ENCODE measurements at regions not wholly inside any gene's neighbourhood (a gene's known extent, or its start where the extent isn't known, plus 50 kb on each side); places are given as distances from the start of the nearest gene placed in this dataset.

DNA sequence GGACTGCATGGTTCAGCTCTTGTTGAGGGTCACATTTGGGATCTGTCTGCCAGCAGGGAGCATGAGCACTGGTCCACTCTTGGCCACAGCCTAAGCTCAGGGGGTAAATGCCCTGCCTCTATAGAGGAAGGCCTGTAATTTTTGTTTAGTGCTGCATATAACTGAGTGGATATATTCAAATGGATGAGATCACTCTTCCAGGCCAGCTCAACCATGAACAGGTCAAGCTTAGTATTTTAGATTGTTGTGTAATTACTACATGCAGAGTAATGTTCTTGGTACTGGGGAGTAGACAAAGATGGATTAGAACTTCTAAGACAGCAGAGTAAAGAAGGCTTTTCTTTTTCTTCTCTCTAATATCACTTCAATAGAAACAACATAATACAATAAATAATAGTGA, 376.9 kb downstream of the GPATCH2 start:
- ATAC-seq (no peak), DNase-seq (no peak)
- Histone ChIP-seq H3K4me1 (ENCODE audit: low read depth) (no peaks in the 10 kb centered on the region), H3K4me3 (no peak overlapping the region), H3K9me3 (no peaks in the 10 kb centered on the region), H3K36me3 (ENCODE audit: low read depth) (no peaks in the 10 kb centered on the region)
- intact Hi-C loops (cut with DNase I, micrococcal nuclease), result no loop called here
- TF ChIP-seq, protein P1, sequence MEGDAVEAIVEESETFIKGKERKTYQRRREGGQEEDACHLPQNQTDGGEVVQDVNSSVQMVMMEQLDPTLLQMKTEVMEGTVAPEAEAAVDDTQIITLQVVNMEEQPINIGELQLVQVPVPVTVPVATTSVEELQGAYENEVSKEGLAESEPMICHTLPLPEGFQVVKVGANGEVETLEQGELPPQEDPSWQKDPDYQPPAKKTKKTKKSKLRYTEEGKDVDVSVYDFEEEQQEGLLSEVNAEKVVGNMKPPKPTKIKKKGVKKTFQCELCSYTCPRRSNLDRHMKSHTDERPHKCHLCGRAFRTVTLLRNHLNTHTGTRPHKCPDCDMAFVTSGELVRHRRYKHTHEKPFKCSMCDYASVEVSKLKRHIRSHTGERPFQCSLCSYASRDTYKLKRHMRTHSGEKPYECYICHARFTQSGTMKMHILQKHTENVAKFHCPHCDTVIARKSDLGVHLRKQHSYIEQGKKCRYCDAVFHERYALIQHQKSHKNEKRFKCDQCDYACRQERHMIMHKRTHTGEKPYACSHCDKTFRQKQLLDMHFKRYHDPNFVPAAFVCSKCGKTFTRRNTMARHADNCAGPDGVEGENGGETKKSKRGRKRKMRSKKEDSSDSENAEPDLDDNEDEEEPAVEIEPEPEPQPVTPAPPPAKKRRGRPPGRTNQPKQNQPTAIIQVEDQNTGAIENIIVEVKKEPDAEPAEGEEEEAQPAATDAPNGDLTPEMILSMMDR (IDR thresholded peaks at IDR 0.05), result no peak

DNA sequence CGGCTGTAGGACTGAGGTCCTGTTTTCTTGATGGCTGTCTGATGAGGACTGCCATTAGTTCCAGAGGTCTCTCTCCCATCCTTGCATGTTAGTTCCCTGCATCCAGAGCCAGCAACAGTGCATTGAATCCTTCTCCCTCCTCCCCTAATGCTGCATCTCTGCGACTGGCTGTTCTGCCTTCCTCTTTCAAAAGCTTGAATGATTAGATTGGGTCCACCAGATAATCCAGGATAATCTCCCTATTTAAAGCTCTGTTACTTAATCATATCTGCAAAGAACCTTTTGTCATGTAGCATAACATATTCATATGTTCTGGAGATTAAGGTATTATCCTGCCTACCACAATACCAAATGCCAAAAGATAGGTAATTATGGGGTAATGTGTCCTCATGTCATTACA, 377.5 kb downstream of the GPATCH2 start:
- TF ChIP-seq, protein P1 (IDR thresholded peaks at IDR 0.05), result no peak

DNA sequence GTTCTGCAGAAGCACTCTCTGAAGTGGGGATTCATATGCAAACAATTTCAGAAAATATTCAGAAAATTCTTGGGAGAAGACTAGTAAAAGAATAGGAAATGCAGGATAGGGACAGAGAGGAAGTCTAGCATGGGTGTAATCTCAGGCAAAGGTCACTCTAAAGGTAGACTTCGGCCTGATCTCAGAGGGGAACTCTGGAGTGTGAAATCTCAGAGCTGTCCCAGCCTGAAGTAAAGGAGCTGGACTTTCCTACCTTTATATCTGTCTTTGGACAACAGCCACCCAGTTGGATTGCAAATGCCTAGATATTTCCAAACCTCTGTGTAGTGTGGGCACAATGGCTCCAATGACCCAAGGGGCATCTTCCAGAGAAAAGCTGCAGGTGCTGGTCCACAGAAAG, 379.8 kb downstream of the GPATCH2 start:
- Histone ChIP-seq H3K4me1 (ENCODE audit: low read depth) (no peaks in the 10 kb centered on the region), H3K4me3 (no peak overlapping the region), H3K36me3 (ENCODE audit: low read depth) (no peaks in the 10 kb centered on the region), H3K9me3 (no peaks in the 10 kb centered on the region)
- intact Hi-C loops (cut with DNase I, micrococcal nuclease), result no loop called here
- TF ChIP-seq, protein P1 (IDR thresholded peaks at IDR 0.05), result no peak
- DNase-seq, result no peak
- ATAC-seq, result no peak

More for the DNA sequence above, 377.5 kb downstream of the GPATCH2 start:
- Histone ChIP-seq H3K4me3 (no peak overlapping the region), H3K4me1 (ENCODE audit: low read depth) (no peaks in the 10 kb centered on the region), H3K9me3 (no peaks in the 10 kb centered on the region), H3K36me3 (ENCODE audit: low read depth) (no peaks in the 10 kb centered on the region)
- DNase-seq, result no peak
- intact Hi-C loops (cut with DNase I, micrococcal nuclease), result no loop called here
- ATAC-seq, result no peak

DNA sequence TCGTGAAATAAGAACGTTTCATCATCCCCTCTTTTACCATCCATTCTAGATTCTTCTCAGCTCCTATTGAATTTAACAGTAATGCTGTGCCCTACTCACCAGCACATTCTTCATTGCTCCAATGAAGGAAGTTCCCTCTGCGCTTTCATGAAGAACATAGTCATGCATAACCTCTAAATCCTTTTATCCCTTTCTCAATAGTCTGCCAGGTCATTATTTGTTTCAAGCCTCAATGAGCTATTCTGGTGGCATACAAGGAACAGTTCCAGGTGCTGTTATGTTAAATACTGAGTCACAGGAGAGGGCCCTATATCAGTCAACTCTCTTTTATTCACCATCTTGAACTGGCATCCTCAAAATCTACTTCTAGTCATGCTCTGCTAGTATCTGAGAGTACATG, 381.0 kb downstream of the GPATCH2 start:
- ATAC-seq (no peak), DNase-seq (no peak)
- H3K9me3 ChIP-seq, result no peaks in the 10 kb centered on the region
- H3K4me1 ChIP-seq (ENCODE audit: low read depth), result no peaks in the 10 kb centered on the region
- H3K4me3 ChIP-seq, result no peak overlapping the region
- intact Hi-C loops (cut with DNase I, micrococcal nuclease), result no loop called here
- H3K36me3 ChIP-seq (ENCODE audit: low read depth), result no peaks in the 10 kb centered on the region
- TF ChIP-seq, protein P1 (IDR thresholded peaks at IDR 0.05), result no peak

DNA sequence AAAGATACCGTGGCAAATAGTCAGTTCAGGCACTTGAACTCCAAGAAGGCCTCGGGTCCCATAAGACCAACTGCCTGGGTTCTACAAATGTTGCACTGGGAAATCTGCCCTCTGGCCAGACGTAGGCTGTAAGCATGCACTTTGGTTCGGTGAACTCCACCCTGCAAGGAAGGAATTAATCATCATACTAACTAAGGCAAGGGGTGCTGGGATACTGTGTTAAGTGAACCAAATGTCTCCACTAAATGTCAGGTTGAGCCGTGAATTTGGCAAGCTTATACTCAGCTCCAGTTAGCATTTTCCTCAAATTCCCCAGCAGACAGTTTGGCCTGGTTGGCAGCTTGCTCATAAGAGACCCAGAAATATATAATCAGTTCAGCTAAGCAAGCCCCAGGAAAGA, 385.9 kb downstream of the GPATCH2 start:
- TF ChIP-seq, protein P1 (IDR thresholded peaks at IDR 0.05), result no peak
- Histone ChIP-seq H3K4me1 (ENCODE audit: low read depth) (no peaks in the 10 kb centered on the region), H3K9me3 (no peaks in the 10 kb centered on the region), H3K36me3 (ENCODE audit: low read depth) (no peaks in the 10 kb centered on the region), H3K4me3 (no peak overlapping the region)
- intact Hi-C loops (cut with DNase I, micrococcal nuclease), result no loop called here
- no peak for DNase-seq
- no peak for ATAC-seq

DNA sequence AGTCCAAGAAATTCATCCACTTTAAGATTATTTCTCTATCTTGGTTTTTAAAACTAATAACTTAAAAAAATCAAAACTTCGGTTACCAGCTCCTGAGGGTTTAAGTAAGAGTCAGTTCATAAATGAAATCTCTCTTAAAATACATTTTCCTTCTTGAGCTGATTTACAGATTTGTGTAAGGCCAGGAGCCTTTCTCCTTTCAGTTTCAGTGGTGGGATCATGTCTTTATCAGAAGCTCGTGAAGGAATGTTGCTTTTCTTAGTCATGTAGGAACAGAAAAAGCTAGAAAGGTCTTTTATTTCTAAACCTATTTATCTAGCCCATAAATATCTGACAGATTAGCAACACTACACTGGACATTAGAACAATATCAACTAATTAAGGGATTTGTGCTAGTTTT, 390.2 kb downstream of the GPATCH2 start:
- TF ChIP-seq, protein P1 (IDR thresholded peaks at IDR 0.05), result no peak
- no peaks in the 10 kb centered on the region for H3K36me3 ChIP-seq (ENCODE audit: low read depth)
- no peaks in the 10 kb centered on the region for H3K4me1 ChIP-seq (ENCODE audit: low read depth)
- H3K9me3 ChIP-seq, result no peaks in the 10 kb centered on the region
- no peak for DNase-seq
- ATAC-seq, result no peak
- intact Hi-C loops (cut with DNase I, micrococcal nuclease), result no loop called here
- no peak overlapping the region for H3K4me3 ChIP-seq

All from mucosa of descending colon (tissue), 3 donors.